DMS 273 treated with DMSO at 0.1 percent for 48 hours (cell line): ENCODE measurements at regions not wholly inside any gene's neighbourhood (a gene's known extent, or its start where the extent isn't known, plus 50 kb on each side); places are given as distances from the start of the nearest gene placed in this dataset.

Experiments
- DNase-seq: peaks from one replicate; lab custom pipeline; 2025; lab: John Stamatoyannopoulos, UW

- no peak for DNase-seq
Measured at GRCh38 chr14:31943861-31944255, 133.2 kb upstream of the ARHGAP5 start.

GRCh38 chr14:31944256-31945073 lies 132.6 kb upstream of the ARHGAP5 start:
- peak; percentile 89 for DNase-seq

- DNase-seq = peak; percentile 18
Measured at GRCh38 chr14:31945074-31945613, 132.0 kb upstream of the ARHGAP5 start.

DNA sequence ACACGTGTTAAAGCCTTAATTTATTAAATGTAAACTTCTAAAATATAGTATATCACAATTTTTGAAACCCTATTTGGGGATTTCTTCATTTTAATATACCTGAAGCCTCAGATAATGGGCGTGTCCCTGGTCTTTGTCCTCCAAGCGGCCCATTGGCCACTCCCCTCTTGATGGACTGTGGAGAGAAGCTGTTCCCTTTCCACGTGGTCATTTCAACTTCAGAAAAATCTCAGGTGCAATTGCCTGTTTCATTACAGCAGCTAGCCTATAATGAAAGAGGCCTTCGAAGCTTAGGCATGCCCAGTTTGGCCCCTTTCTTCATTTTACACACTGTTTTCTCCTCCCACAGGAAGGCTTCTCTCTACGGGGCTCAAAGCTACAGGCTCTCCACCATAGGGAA lies 131.4 kb upstream of the ARHGAP5 start:
- no peak for DNase-seq

DNA sequence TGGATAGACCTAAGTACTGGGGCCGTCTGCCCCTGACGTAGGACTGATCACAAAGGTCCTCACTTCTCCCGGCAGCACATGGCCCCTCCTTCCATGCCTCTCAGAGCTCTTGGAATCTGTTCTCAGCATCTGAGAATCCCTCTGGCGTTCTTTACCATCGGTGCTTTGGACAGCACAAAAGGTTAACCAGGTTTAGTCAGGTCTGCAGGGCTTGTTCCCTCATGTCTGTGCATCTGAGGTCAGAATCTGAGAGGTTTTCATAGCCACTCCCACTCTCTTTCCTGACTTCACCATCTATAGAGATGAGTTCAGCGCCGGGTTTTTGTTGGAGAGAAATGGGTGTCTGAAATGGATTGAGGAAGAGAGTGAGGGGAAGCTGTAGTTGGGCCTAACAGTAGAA lies 130.0 kb upstream of the ARHGAP5 start:
- no peak for DNase-seq

DNA sequence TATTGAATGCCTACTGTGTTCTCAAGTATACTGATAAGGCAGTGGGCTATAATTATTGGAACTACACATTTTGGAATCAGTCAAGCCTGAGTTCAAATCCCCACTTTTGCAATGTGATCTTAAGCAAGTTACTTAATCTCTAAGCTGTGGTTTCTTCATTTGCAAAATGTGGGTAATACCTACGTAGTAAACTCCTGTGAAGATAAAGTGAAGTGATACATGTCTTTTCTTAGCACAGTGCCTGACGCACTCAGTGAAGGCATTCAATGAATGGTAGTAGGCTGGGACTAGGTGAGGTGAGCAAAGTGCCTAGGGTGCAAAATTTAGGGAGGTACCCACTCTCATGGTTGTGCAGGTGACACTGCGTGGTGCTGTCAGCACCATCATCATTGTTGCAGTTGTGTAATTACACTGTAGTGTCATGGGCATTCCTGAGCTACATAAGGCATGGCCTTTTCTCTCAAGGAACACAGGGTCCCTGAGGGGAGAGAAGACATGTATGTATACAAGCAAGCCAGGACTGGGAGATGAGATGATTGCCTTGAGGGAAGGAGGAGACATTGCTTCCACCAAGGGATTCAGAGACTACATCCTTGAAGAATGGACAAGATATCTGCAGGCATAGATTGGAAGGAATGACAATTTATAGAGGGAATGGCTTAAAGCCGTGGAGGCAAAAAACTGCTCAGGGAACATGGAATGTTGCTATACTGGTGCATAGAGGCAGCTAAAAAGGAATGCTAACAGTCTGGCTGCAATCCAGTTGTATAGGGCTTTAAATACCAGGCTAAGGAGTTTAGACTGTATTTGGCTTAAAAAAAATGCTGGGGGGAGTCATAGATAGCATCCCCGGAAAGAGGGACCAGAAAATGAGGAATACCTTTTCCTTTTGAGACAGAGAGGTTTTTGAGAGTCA lies 129.2 kb upstream of the ARHGAP5 start:
- DNase-seq = no peak

GRCh38 chr14:31949709-31950108 lies 127.4 kb upstream of the ARHGAP5 start:
- DNase-seq = no peak

DNA sequence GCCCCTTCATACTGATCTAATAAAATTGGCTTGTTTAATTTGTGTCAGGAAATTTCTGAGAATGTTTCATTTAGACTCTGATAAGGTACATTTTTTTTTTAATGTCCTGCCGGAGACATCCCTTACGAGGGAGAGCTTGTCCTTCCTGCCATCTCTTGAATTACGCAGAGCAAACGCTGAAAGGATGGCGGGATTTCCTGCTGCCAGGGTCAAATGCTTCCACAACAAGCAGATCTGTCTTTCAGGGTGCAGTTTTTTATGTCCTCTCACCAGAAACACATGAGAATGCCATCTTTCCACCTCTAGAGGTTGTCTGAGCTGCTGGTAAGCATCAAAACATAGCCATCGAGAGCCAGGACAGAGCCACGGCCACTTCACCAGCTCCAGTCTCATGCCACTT lies 126.8 kb upstream of the ARHGAP5 start:
- no peak for DNase-seq

GRCh38 chr14:31950764-31951637 lies 126.1 kb upstream of the ARHGAP5 start:
- no peak for DNase-seq

DNA sequence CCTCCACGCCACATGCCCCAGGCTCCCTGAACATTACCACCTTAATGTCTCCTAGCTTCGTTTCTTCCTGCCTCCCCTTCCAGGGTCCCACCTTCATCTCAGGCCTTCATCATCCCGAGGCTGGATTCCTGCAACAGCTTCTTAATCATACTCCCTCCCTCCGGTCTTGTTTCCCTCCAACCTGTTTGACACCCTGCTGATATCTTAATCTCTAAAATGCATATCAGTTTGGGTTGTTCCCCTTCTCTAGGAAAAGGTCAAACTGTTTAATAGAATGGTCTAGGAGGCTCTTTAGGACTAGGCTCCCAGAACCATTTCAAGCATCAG lies 125.5 kb upstream of the ARHGAP5 start:
- no peak for DNase-seq

GRCh38 chr14:31952573-31952972 lies 124.5 kb upstream of the ARHGAP5 start:
- DNase-seq = no peak

DNA sequence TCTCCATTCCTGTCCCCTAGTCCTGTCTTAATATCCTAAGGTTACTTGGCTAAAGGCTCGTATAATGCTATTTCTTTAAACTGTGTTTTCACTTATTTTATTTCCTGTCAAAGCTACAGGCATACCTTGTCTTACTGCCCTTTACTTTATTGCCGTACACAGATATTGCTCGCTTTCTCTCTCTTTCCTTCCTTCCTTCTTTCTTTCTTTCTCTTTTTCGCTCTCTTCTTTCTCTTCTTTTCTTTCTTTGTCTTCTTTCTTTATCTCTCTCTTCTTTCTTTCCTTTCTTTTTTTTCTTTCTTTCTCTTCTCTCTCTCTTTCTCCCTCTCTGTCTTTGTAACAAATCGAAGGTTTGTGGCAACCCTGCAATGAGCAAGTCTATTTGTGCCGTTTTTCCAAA lies 123.9 kb upstream of the ARHGAP5 start:
- DNase-seq = no peak

- no peak for DNase-seq
Measured at GRCh38 chr14:31954991-31955390, 122.1 kb upstream of the ARHGAP5 start.

DNA sequence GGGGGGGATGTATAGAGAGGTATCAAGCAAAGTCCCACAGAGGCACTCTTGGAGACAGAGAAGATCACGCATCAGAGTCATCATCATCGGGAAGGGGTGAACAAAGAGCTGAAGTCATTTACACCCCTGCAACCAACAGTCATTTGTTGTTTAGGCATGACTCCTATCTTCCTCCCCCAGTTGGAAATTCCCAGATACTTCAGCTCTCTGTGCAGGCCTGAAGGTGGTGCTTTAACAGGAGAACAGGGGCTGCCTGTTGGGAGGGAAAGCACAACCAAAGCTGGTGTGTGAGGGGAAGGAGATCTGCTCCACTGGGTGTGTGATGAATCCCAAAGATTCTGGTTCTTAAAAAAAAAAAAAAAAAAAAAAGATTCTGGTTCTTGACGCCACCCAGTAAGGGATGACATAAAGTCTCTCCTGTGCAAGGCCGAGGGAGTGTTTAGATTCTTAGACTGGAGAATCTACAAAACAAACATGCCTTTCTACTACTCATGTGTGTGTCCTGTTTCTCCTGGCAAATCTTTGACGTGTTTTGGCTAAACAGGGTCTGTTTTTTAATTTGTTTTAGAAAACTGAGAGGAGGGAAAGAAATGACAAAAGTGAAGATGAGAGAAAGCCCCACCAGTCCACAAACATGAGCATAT lies 121.0 kb upstream of the ARHGAP5 start:
- DNase-seq = no peak

DNA sequence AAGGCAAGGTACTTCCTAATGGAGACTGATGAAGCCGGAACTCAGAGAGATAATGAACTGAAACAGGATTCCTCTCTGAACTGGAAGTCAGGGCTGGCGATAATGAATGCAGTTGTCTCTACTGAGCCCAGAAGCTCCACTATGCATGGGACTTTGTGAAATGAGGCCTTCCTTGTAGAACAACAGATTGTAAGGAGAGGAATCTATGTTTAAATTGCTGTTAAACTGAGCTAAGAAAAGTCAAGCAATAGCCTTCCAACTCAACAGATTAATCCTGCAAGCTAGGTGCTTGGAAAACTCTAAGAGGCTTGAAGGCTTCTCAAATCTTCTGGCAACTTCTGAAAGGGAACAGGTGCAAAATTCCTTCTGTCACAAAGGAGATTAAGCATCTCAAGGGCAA lies 119.5 kb upstream of the ARHGAP5 start:
- no peak for DNase-seq

- DNase-seq = no peak
Measured at GRCh38 chr14:31960039-31960438, 117.1 kb upstream of the ARHGAP5 start.

- DNase-seq = peak; percentile 77
Measured at GRCh38 chr14:31961896-31962295, 115.2 kb upstream of the ARHGAP5 start.

DNA sequence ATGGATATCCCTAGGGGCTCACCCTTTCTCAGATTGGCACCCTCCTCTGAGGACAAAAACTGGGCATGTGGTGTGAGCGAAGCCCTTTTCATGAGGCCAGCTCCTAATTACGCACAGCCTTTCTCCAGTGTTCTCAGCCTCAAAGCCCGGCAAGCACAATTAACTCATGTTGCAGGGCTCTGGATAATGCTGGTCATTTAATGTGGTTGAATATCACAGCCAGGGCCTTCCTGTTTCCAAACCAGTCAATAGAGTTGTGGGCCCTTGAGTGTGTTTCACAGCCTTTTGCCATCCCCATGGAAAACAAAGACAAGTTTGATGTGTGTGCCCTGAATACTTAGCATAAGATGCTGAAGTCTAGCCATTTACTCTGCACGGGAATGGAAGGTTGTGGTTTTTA lies 114.2 kb upstream of the ARHGAP5 start:
- DNase-seq = no peak

DNA sequence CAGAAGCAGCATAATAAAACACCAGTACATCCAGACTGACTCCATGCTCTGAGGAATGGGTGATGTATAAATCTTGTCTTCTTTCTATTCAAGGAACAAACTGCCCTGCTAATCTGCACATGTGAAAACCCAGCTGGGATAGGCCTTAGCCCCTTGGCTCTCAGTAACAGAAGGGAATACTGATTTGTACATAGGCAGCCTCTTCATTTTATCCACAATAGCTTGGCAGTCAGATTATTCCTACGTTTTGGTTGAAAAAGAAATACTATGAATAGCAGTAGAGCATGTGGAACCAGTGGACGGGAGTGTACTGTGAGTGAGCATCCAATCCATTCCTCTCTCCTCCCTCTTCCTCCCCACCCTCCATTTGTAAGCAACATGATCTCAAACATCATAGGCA lies 113.5 kb upstream of the ARHGAP5 start:
- DNase-seq = no peak

DNA sequence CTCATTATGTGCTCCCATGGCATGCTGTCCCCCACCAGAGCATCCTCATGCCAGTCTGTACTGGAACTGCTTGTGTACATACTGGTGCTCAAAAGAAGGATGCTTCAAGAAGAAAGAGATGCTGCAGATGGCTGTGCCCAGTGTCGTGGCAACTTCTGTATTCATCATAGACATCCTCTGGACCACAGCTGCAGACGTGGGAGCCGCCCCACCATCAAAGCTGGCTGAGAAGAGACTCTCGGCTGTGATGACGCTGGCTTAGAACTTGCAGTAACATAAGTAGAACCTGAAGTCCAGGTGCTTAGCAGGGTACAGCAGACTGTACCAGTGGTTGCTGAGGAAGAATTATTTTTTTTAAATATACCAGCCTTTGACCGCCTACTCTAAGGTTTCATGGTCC lies 112.6 kb upstream of the ARHGAP5 start:
- no peak for DNase-seq

- no peak for DNase-seq
Measured at GRCh38 chr14:31965071-31965734, 111.9 kb upstream of the ARHGAP5 start.
